DND-41 (cell line): ENCODE measurements at regions not wholly inside any gene's neighbourhood (a gene's known extent, or its start where the extent isn't known, plus 50 kb on each side); places are given as distances from the start of the nearest gene placed in this dataset.

Source experiments
- EZH2 ChIP-seq: IDR thresholded peaks from 3 replicates; pipeline ENCODE4 v1.6.1; 2012; ENCODE audit warnings: borderline replicate concordance, low read depth, mild to moderate bottlenecking, moderate library complexity, low read length, inconsistent platforms; ENCODE audit not compliant: severe bottlenecking
- TF ChIP-seq, protein P1 (sequence below): IDR thresholded peaks from 2 replicates; pipeline ENCODE4 v1.5.1; 2012; ENCODE audit warnings: borderline replicate concordance, low read length, moderate library complexity, mild to moderate bottlenecking; ENCODE audit not compliant: poor library complexity, severe bottlenecking; ENCODE audit errors: extremely low read depth

DNA sequence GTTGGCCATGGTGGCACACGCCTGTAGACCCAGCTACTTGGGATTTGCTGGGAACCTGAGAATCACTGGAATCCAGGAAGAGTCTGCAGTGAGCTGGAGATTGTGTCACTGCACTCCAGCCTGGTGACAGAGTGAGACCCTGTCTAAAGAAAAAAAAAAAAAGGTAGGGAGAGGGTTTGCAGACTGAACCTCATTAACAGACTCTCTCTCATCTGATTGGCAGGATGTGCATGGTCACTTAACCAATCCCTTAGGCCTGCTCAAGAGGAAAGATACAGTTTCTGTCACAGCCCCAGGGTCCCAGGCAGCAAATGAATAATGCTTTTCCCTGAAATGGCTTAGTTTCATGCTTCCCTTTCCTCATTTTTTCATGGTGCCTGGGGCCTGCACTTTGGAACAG, 160.5 kb upstream of the KCNJ16 start:
- TF ChIP-seq, protein P1, sequence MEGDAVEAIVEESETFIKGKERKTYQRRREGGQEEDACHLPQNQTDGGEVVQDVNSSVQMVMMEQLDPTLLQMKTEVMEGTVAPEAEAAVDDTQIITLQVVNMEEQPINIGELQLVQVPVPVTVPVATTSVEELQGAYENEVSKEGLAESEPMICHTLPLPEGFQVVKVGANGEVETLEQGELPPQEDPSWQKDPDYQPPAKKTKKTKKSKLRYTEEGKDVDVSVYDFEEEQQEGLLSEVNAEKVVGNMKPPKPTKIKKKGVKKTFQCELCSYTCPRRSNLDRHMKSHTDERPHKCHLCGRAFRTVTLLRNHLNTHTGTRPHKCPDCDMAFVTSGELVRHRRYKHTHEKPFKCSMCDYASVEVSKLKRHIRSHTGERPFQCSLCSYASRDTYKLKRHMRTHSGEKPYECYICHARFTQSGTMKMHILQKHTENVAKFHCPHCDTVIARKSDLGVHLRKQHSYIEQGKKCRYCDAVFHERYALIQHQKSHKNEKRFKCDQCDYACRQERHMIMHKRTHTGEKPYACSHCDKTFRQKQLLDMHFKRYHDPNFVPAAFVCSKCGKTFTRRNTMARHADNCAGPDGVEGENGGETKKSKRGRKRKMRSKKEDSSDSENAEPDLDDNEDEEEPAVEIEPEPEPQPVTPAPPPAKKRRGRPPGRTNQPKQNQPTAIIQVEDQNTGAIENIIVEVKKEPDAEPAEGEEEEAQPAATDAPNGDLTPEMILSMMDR: no peak
- TF ChIP-seq EZH2: no peak
